Thyroid gland (tissue), 4 donors: ENCODE measurements at regions not wholly inside any gene's neighbourhood (a gene's known extent, or its start where the extent isn't known, plus 50 kb on each side); places are given as distances from the start of the nearest gene placed in this dataset.

Experiments
- DNase-seq, 2 donors: peaks; one replicate each; pipeline ENCODE4 v3.0.0-alpha.2; 2019
- H3K27ac ChIP-seq, 3 donors: fragments of 200-600 bp; sonication (generic); 1 replicate in 2 of 3; 2 replicates in 1 of 3; pipeline ENCODE4 v1.5.1; 2016 to 2019; ENCODE audit warnings: mild to moderate bottlenecking in 1 of 3, moderate library complexity in 1 of 3
- H3K27me3 ChIP-seq: fragments of 200-600 bp; sonication (generic); one replicate; pipeline ENCODE4 v1.5.1; 2019
- H3K36me3 ChIP-seq, 2 donors: fragments of 200-600 bp; sonication (generic); one replicate each; pipeline ENCODE4 v1.5.1; 2016 to 2019
- H3K4me1 ChIP-seq, 2 donors: fragments of 200-600 bp; sonication (generic); one replicate each; pipeline ENCODE4 v1.5.1; 2017 to 2019
- H3K4me3 ChIP-seq, 3 donors: fragments of 200-600 bp; sonication (generic); replicated peaks in 1 of 3; 1 replicate in 2 of 3; 2 replicates in 1 of 3; pipeline ENCODE4 v1.5.1; 2016; ENCODE audit warnings: mild to moderate bottlenecking in 1 of 3
- H3K9me3 ChIP-seq: fragments of 200-600 bp; sonication (generic); one replicate; pipeline ENCODE4 v1.5.1; 2017
- CTCF ChIP-seq, 6 experiments: fragments of 200-600 bp in 3 of 6; fragments of 450-650 bp in 3 of 6; sonication (generic) in 3 of 6; IDR thresholded peaks; one replicate each; pipeline ENCODE4 v1.5.1; 2016 to 2019; ENCODE audit warnings: antibody characterized with exemption in 6 of 6, mild to moderate bottlenecking in 2 of 6, inconsistent platforms in 1 of 6, moderate library complexity in 1 of 6
- POLR2A ChIP-seq, 2 donors: fragments of 450-650 bp; IDR thresholded peaks; one replicate each; pipeline ENCODE4 v1.6.1; 2017; ENCODE audit warnings: antibody characterized with exemption in 2 of 2, mild to moderate bottlenecking in 2 of 2, moderate library complexity in 1 of 2
- WGBS, 2 donors: methylation state at CpG; one replicate each; pipeline ENCODE4 v1.1.5; 2017; 5-methylcytosine and 5-hydroxymethylcytosine counted together
- intact Hi-C: fragments of 100-400 bp; cut with DNase I; formaldehyde crosslinking; loops from one replicate; pipeline ENCODE4 v1.15.1; 2023

DNA sequence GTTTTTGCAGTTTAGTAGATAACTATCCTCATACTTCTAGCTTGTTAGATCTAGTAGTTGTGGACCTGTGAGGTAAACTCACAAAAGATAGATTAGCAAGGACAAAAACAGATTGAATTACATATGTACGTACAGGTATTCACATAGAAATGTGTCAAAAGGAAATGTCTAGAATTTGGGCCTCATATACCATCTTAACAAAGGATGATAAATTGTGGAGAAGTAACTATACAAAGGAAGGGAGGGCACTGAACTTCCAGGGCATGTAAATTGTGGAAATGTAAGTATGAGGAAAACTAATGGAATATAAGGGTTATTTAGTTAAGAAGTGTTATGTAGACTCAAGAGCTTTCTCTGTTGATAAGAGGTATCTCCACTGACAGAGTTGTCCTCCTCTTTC is 477.3 kb downstream of the KCNJ2 start:
- H3K36me3 ChIP-seq: no peaks in the 10 kb centered on the region
- H3K4me3 ChIP-seq: no peak overlapping the region
- TF ChIP-seq CTCF (IDR thresholded peaks at IDR 0.05) (no peak), POLR2A (IDR thresholded peaks at IDR 0.05) (no peak)
- H3K4me1 ChIP-seq: no peaks in the 10 kb centered on the region
- intact Hi-C loops: no loop called here
- WGBS, 2 donors: 97 to 100% methylated on average over 1 of the region's 1 CpG
- no peak overlapping the region for H3K27ac ChIP-seq
- H3K27me3 ChIP-seq: no peaks in the 10 kb centered on the region
- DNase-seq: no peak
- H3K9me3 ChIP-seq: no peaks in the 10 kb centered on the region

DNA sequence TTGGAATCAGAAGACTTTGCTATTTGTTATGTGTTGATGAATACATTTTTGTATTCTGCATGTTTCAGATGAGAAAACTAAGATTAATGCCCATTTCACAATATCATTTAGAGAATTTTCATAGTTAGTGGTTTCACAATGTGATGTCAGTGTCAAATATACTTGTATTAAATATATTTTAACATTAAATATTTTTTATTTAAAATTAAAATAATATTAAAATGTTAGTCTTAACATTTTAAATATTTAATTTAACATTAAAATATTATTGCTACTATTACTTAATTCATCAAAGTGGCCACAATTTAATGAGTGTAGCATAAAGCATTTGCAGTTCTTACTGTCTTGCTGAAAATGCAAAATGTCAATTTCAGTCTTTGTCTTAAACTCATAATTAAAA is 478.8 kb downstream of the KCNJ2 start:
- H3K27me3 ChIP-seq: no peaks in the 10 kb centered on the region
- H3K9me3 ChIP-seq: no peaks in the 10 kb centered on the region
- DNase-seq: no peak
- no peak overlapping the region for H3K27ac ChIP-seq
- TF ChIP-seq CTCF (IDR thresholded peaks at IDR 0.05) (no peak), POLR2A (IDR thresholded peaks at IDR 0.05) (no peak)
- intact Hi-C loops: no loop called here
- no peaks in the 10 kb centered on the region for H3K36me3 ChIP-seq
- H3K4me3 ChIP-seq: no peak overlapping the region
- no peaks in the 10 kb centered on the region for H3K4me1 ChIP-seq

GRCh38 chr17:70653850-70654249 is 484.5 kb downstream of the KCNJ2 start:
- intact Hi-C loops: no loop called here
- no peak overlapping the region for H3K4me3 ChIP-seq
- H3K27me3 ChIP-seq: no peaks in the 10 kb centered on the region
- no peaks in the 10 kb centered on the region for H3K36me3 ChIP-seq
- no peak for TF ChIP-seq POLR2A (IDR thresholded peaks at IDR 0.05)
- no peak for TF ChIP-seq CTCF (IDR thresholded peaks at IDR 0.05)
- no peaks in the 10 kb centered on the region for H3K9me3 ChIP-seq
- 68 to 81% methylated on average over 3 of the region's 3 CpGs for WGBS, 2 donors
- H3K27ac ChIP-seq: no peak overlapping the region
- H3K4me1 ChIP-seq: no peaks in the 10 kb centered on the region
- DNase-seq: no peak

DNA sequence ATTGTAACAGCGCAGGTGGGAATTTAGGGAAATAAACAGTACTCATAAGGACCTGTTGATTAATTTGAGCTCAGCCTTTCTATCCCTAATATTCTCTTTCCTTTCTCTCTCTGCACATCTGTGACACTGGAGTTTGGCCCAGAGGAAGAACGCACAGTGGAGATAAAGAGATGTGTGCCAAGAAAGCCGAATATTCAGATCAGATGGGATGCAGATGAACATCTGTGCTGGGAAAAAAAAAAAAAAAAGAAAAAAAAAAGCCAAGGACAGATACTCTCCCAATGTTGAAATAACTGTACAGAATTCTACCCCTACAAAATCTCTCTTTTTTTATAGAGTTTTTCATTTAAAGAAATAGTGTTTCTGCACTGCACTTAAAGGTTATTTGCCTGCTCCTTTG is 485.4 kb downstream of the KCNJ2 start:
- H3K4me1 ChIP-seq: no peaks in the 10 kb centered on the region
- no peak overlapping the region for H3K27ac ChIP-seq
- TF ChIP-seq CTCF (IDR thresholded peaks at IDR 0.05): no peak
- TF ChIP-seq POLR2A (IDR thresholded peaks at IDR 0.05): no peak
- H3K4me3 ChIP-seq: no peak overlapping the region
- WGBS, 2 donors: 69 to 74% methylated on average over 3 of the region's 3 CpGs
- DNase-seq: no peak
- H3K27me3 ChIP-seq: no peaks in the 10 kb centered on the region
- intact Hi-C loops: no loop called here
- H3K9me3 ChIP-seq: no peaks in the 10 kb centered on the region
- no peaks in the 10 kb centered on the region for H3K36me3 ChIP-seq

- no peak for DNase-seq
- intact Hi-C loops: no loop called here
- Histone ChIP-seq H3K27me3 (no peaks in the 10 kb centered on the region), H3K9me3 (no peaks in the 10 kb centered on the region), H3K4me1 (no peaks in the 10 kb centered on the region), H3K4me3 (no peak overlapping the region), H3K36me3 (no peaks in the 10 kb centered on the region), H3K27ac (no peak overlapping the region)
- TF ChIP-seq POLR2A (IDR thresholded peaks at IDR 0.05): no peak
- TF ChIP-seq CTCF (IDR thresholded peaks at IDR 0.05): no peak
- WGBS, 2 donors: 87 to 88% methylated on average over 2 of the region's 2 CpGs
Observed at GRCh38 chr17:70655176-70655958, 486.0 kb downstream of the KCNJ2 start.
